AG09309 (cell line): ENCODE measurements at regions not wholly inside any gene's neighbourhood (a gene's known extent, or its start where the extent isn't known, plus 50 kb on each side); places are given as distances from the start of the nearest gene placed in this dataset.

Experiments
- DNase-seq: peaks from one replicate; pipeline ENCODE4 v3.0.0-alpha.2; 2010; ENCODE audit warnings: low read depth
- H3K4me3 ChIP-seq: 2 replicates; pipeline ENCODE4 v1.5.1; 2011; ENCODE audit warnings: mild to moderate bottlenecking, low read depth, low read length, moderate library complexity; ENCODE audit not compliant: control insufficient read depth
- CTCF ChIP-seq: IDR thresholded peaks from 2 replicates; pipeline ENCODE4 v1.5.1; 2011; ENCODE audit warnings: mild to moderate bottlenecking, low read depth, low read length, inconsistent platforms; ENCODE audit not compliant: insufficient read depth, control insufficient read depth; ENCODE audit errors: missing control alignments

GRCh38 chr13:22482496-22483000, 698.2 kb upstream of the SGCG start:
- TF ChIP-seq CTCF, result no peak
- DNase-seq, result no peak
- no peak overlapping the region for H3K4me3 ChIP-seq

GRCh38 chr13:22483276-22483675, 697.5 kb upstream of the SGCG start:
- no peak overlapping the region for H3K4me3 ChIP-seq
- no peak for DNase-seq
- TF ChIP-seq CTCF, result no peak

GRCh38 chr13:22486490-22486889, 694.3 kb upstream of the SGCG start:
- DNase-seq, result no peak
- TF ChIP-seq CTCF, result no peak
- H3K4me3 ChIP-seq, result no peak overlapping the region

GRCh38 chr13:22487932-22488331, 692.8 kb upstream of the SGCG start:
- DNase-seq, result no peak
- no peak overlapping the region for H3K4me3 ChIP-seq
- no peak for TF ChIP-seq CTCF

- H3K4me3 ChIP-seq, result no peak overlapping the region
- TF ChIP-seq CTCF, result no peak
- DNase-seq, result no peak
These were observed 691.0 kb upstream of the SGCG start for GRCh38 chr13:22489771-22490170.

- DNase-seq, result no peak
- no peak for TF ChIP-seq CTCF
- no peak overlapping the region for H3K4me3 ChIP-seq
These were observed 685.0 kb upstream of the SGCG start for GRCh38 chr13:22495819-22496218.

- no peak for TF ChIP-seq CTCF
- no peak overlapping the region for H3K4me3 ChIP-seq
These were observed 683.8 kb upstream of the SGCG start for GRCh38 chr13:22496803-22497508.

More at GRCh38 chr13:22496803-22497508, 683.8 kb upstream of the SGCG start:
- DNase-seq, result no peak
